BLaER1 (cell line): ENCODE measurements at regions not wholly inside any gene's neighbourhood (a gene's known extent, or its start where the extent isn't known, plus 50 kb on each side); places are given as distances from the start of the nearest gene placed in this dataset.

Experiments
- H3K27ac ChIP-seq: shearing (Covaris generic); formaldehyde crosslinking; 2 replicates; pipeline ENCODE4 v1.8.1; 2022
- H3K27me3 ChIP-seq: shearing (Covaris generic); formaldehyde crosslinking; 2 replicates; pipeline ENCODE4 v1.8.1; 2022
- H3K36me3 ChIP-seq: shearing (Covaris generic); formaldehyde crosslinking; 2 replicates; pipeline ENCODE4 v1.8.1; 2022
- H3K4me1 ChIP-seq: shearing (Covaris generic); formaldehyde crosslinking; 2 replicates; pipeline ENCODE4 v1.8.1; 2022
- H3K4me2 ChIP-seq: shearing (Covaris generic); formaldehyde crosslinking; 2 replicates; pipeline ENCODE4 v1.8.1; 2022
- H3K4me3 ChIP-seq: shearing (Covaris generic); formaldehyde crosslinking; 2 replicates; pipeline ENCODE4 v1.8.1; 2022
- H3K9ac ChIP-seq: shearing (Covaris generic); formaldehyde crosslinking; 2 replicates; pipeline ENCODE4 v1.8.1; 2022
- H3K9me3 ChIP-seq: shearing (Covaris generic); formaldehyde crosslinking; 2 replicates; pipeline ENCODE4 v1.8.1; 2022
- H4K20me1 ChIP-seq: shearing (Covaris generic); formaldehyde crosslinking; 2 replicates; pipeline ENCODE4 v1.8.1; 2022
- Cebpa-rat ChIP-seq: shearing (Covaris generic); IDR thresholded peaks from 2 replicates; pipeline ENCODE4 v1.8.1; 2022

GRCh38 chr3:67093305-67093704 lies 95.2 kb downstream of the KBTBD8 start:
- Histone ChIP-seq H3K4me3 (no peak overlapping the region), H4K20me1 (no peaks in the 10 kb centered on the region), H3K27ac (no peak overlapping the region), H3K9me3 (no peaks in the 10 kb centered on the region), H3K27me3 (no peaks in the 10 kb centered on the region), H3K4me2 (no peak overlapping the region), H3K9ac (no peak overlapping the region), H3K36me3 (no peaks in the 10 kb centered on the region), H3K4me1 (no peaks in the 10 kb centered on the region)
- TF ChIP-seq Cebpa-rat: no peak

GRCh38 chr3:67094167-67094566 lies 96.1 kb downstream of the KBTBD8 start:
- Histone ChIP-seq H3K9me3 (no peaks in the 10 kb centered on the region), H4K20me1 (no peaks in the 10 kb centered on the region), H3K27ac (no peak overlapping the region), H3K27me3 (no peaks in the 10 kb centered on the region), H3K36me3 (no peaks in the 10 kb centered on the region), H3K9ac (no peak overlapping the region), H3K4me3 (no peak overlapping the region), H3K4me2 (no peak overlapping the region), H3K4me1 (no peaks in the 10 kb centered on the region)
- TF ChIP-seq Cebpa-rat: no peak

- Histone ChIP-seq H3K9ac (no peak overlapping the region), H3K9me3 (no peaks in the 10 kb centered on the region), H3K27ac (no peak overlapping the region), H3K27me3 (no peaks in the 10 kb centered on the region), H3K4me3 (no peak overlapping the region), H3K4me2 (no peak overlapping the region), H4K20me1 (no peaks in the 10 kb centered on the region), H3K4me1 (no peaks in the 10 kb centered on the region), H3K36me3 (no peaks in the 10 kb centered on the region)
- no peak for TF ChIP-seq Cebpa-rat
Observed at GRCh38 chr3:67094774-67095173, 96.7 kb downstream of the KBTBD8 start.

GRCh38 chr3:67104388-67104787 lies 106.3 kb downstream of the KBTBD8 start:
- H4K20me1 ChIP-seq: no peaks in the 10 kb centered on the region
- H3K4me3 ChIP-seq: no peak overlapping the region
- H3K4me1 ChIP-seq: no peaks in the 10 kb centered on the region
- H3K4me2 ChIP-seq: no peak overlapping the region
- H3K27me3 ChIP-seq: no peaks in the 10 kb centered on the region
- no peak overlapping the region for H3K27ac ChIP-seq
- no peaks in the 10 kb centered on the region for H3K36me3 ChIP-seq
- H3K9ac ChIP-seq: no peak overlapping the region
- TF ChIP-seq Cebpa-rat: no peak
- H3K9me3 ChIP-seq: peaks cover 8% of the 10 kb centered on the region

- Histone ChIP-seq H4K20me1 (no peaks in the 10 kb centered on the region), H3K4me2 (no peak overlapping the region), H3K4me1 (no peaks in the 10 kb centered on the region), H3K27me3 (no peaks in the 10 kb centered on the region), H3K27ac (no peak overlapping the region), H3K4me3 (no peak overlapping the region), H3K36me3 (no peaks in the 10 kb centered on the region), H3K9me3 (peaks cover 8% of the 10 kb centered on the region), H3K9ac (no peak overlapping the region)
- no peak for TF ChIP-seq Cebpa-rat
Observed at GRCh38 chr3:67106874-67107273, 108.8 kb downstream of the KBTBD8 start.

- Histone ChIP-seq H3K4me3 (no peak overlapping the region), H3K27ac (no peak overlapping the region), H3K36me3 (no peaks in the 10 kb centered on the region), H3K9ac (no peak overlapping the region), H3K9me3 (no peaks in the 10 kb centered on the region), H3K27me3 (no peaks in the 10 kb centered on the region), H3K4me2 (no peak overlapping the region), H4K20me1 (no peaks in the 10 kb centered on the region), H3K4me1 (no peaks in the 10 kb centered on the region)
- TF ChIP-seq Cebpa-rat: no peak
Observed at GRCh38 chr3:67109651-67110204, 111.6 kb downstream of the KBTBD8 start.

GRCh38 chr3:67113802-67114407 lies 115.8 kb downstream of the KBTBD8 start:
- Histone ChIP-seq H3K27me3 (no peaks in the 10 kb centered on the region), H3K4me3 (no peak overlapping the region), H4K20me1 (no peaks in the 10 kb centered on the region), H3K27ac (no peak overlapping the region), H3K36me3 (no peaks in the 10 kb centered on the region), H3K4me2 (no peak overlapping the region), H3K9me3 (no peaks in the 10 kb centered on the region), H3K9ac (no peak overlapping the region), H3K4me1 (no peaks in the 10 kb centered on the region)
- no peak for TF ChIP-seq Cebpa-rat

GRCh38 chr3:67118122-67118521 lies 120.0 kb downstream of the KBTBD8 start:
- TF ChIP-seq Cebpa-rat: no peak
- Histone ChIP-seq H3K9ac (no peak overlapping the region), H3K27ac (no peak overlapping the region), H3K9me3 (no peaks in the 10 kb centered on the region), H3K27me3 (no peaks in the 10 kb centered on the region), H3K4me1 (no peaks in the 10 kb centered on the region), H3K36me3 (no peaks in the 10 kb centered on the region), H3K4me2 (no peak overlapping the region), H3K4me3 (no peak overlapping the region), H4K20me1 (no peaks in the 10 kb centered on the region)

GRCh38 chr3:67118635-67119034 lies 120.5 kb downstream of the KBTBD8 start:
- no peak overlapping the region for H3K4me2 ChIP-seq
- H3K4me1 ChIP-seq: no peaks in the 10 kb centered on the region
- no peaks in the 10 kb centered on the region for H4K20me1 ChIP-seq
- H3K27me3 ChIP-seq: no peaks in the 10 kb centered on the region
- no peak overlapping the region for H3K4me3 ChIP-seq
- H3K27ac ChIP-seq: no peak overlapping the region
- no peaks in the 10 kb centered on the region for H3K36me3 ChIP-seq
- TF ChIP-seq Cebpa-rat: no peak
- peaks cover 2% of the 10 kb centered on the region; the same call in 1 of the 2 replicates for H3K9me3 ChIP-seq
- H3K9ac ChIP-seq: no peak overlapping the region

- no peaks in the 10 kb centered on the region for H3K27me3 ChIP-seq
- no peak overlapping the region for H3K4me3 ChIP-seq
- no peak overlapping the region for H3K27ac ChIP-seq
- no peak overlapping the region for H3K9ac ChIP-seq
- TF ChIP-seq Cebpa-rat: no peak
- peaks cover 15% of the 10 kb centered on the region for H3K9me3 ChIP-seq
- H3K4me2 ChIP-seq: no peak overlapping the region
- H4K20me1 ChIP-seq: no peaks in the 10 kb centered on the region
- no peaks in the 10 kb centered on the region for H3K4me1 ChIP-seq
- no peaks in the 10 kb centered on the region for H3K36me3 ChIP-seq
Observed at GRCh38 chr3:67123914-67124313, 125.8 kb downstream of the KBTBD8 start.

GRCh38 chr3:67127254-67127653 lies 129.1 kb downstream of the KBTBD8 start:
- no peaks in the 10 kb centered on the region for H4K20me1 ChIP-seq
- no peak overlapping the region for H3K27ac ChIP-seq
- H3K27me3 ChIP-seq: no peaks in the 10 kb centered on the region
- no peak overlapping the region for H3K4me3 ChIP-seq
- TF ChIP-seq Cebpa-rat: no peak
- no peaks in the 10 kb centered on the region for H3K36me3 ChIP-seq
- no peak overlapping the region for H3K4me2 ChIP-seq
- no peaks in the 10 kb centered on the region for H3K4me1 ChIP-seq
- H3K9ac ChIP-seq: no peak overlapping the region
- H3K9me3 ChIP-seq: peaks cover 15% of the 10 kb centered on the region
